IMR-90 (cell line): ENCODE measurements at regions not wholly inside any gene's neighbourhood (a gene's known extent, or its start where the extent isn't known, plus 50 kb on each side); places are given as distances from the start of the nearest gene placed in this dataset.

Experiments
- ATAC-seq: fragments of 200-7000 bp; cut with Tn5 transposase; 2 replicates; pipeline ENCODE4 v1.9.1; 2020; ENCODE audit warnings: low read depth, mild to moderate bottlenecking, moderate library complexity
- BruUV-seq: library from RNA; stranded (reverse); fragments of 400-500 nt; replicated peaks from 2 replicates; lab custom pipeline; 2021; lab: Mats Ljungman, UMichigan
- CTCF ChIA-PET: fragments of 300-600 bp; formaldehyde crosslinking; extraction: SDS; loops from one replicate; lab custom pipeline; 2021; ENCODE audit warnings: antibody characterized with exemption; lab: Yijun Ruan, JAX
- POLR2A ChIA-PET: fragments of 300-600 bp; sonication (Branson Sonifier 250); formaldehyde crosslinking; loops from one replicate; lab custom pipeline; 2022; ENCODE audit warnings: antibody characterized with exemption; ENCODE audit not compliant: unreplicated experiment; lab: Charles Lee
- DNase-seq: peaks from one replicate; pipeline ENCODE4 v3.0.0; 2013
- H2AFZ ChIP-seq: replicated peaks from 2 replicates; pipeline ENCODE3; 2013; ENCODE audit warnings: low read length, mild to moderate bottlenecking; ENCODE audit not compliant: poor library complexity
- H2AK5ac ChIP-seq: 2 replicates; pipeline ENCODE4 v1.6.1; 2013; ENCODE audit warnings: low read depth, low read length, inconsistent platforms
- H2AK9ac ChIP-seq: replicated peaks from 2 replicates; pipeline ENCODE3; 2013; ENCODE audit warnings: mild to moderate bottlenecking, low read depth, low read length, moderate library complexity; ENCODE audit not compliant: poor library complexity
- H2BK120ac ChIP-seq: 2 replicates; pipeline ENCODE4 v1.6.1; 2013; ENCODE audit warnings: low read depth, low read length, inconsistent platforms
- H2BK15ac ChIP-seq: 3 replicates; pipeline ENCODE4 v1.6.1; 2013; ENCODE audit warnings: low read depth, low read length, inconsistent platforms
- H2BK20ac ChIP-seq: 2 replicates; pipeline ENCODE4 v1.6.1; 2013; ENCODE audit warnings: low read depth, mild to moderate bottlenecking, inconsistent platforms, low read length, moderate library complexity
- H2BK5ac ChIP-seq: 2 replicates; pipeline ENCODE4 v1.6.1; 2013; ENCODE audit warnings: mild to moderate bottlenecking, low read depth, low read length, inconsistent platforms; ENCODE audit not compliant: poor library complexity, severe bottlenecking
- H3K14ac ChIP-seq: replicated peaks from 2 replicates; pipeline ENCODE4 v1.6.1; 2013; ENCODE audit warnings: low read depth, low read length, inconsistent platforms
- H3K18ac ChIP-seq: 2 replicates; pipeline ENCODE4 v1.6.1; 2013; ENCODE audit warnings: low read depth, low read length, control low read depth
- H3K23ac ChIP-seq: 2 replicates; pipeline ENCODE4 v1.6.1; 2013; ENCODE audit warnings: low read depth, low read length, inconsistent platforms
- H3K27ac ChIP-seq: 2 replicates; pipeline ENCODE4 v1.5.1; 2013; ENCODE audit warnings: mild to moderate bottlenecking, control low read depth, low read length; ENCODE audit not compliant: insufficient read depth
- H3K27me3 ChIP-seq: 2 replicates; pipeline ENCODE4 v1.6.1; 2013; ENCODE audit warnings: low read length; ENCODE audit not compliant: control insufficient read depth, insufficient read depth
- H3K36me3 ChIP-seq: 2 replicates; pipeline ENCODE4 v1.6.1; 2013; ENCODE audit warnings: low read length, mixed read lengths; ENCODE audit not compliant: control insufficient read depth, insufficient read depth
- H3K4ac ChIP-seq: 2 replicates; pipeline ENCODE4 v1.6.1; 2013; ENCODE audit warnings: low read depth, low read length, inconsistent platforms
- H3K4me1 ChIP-seq: 2 replicates; pipeline ENCODE4 v1.6.1; 2013; ENCODE audit warnings: low read length, mixed read lengths; ENCODE audit not compliant: control insufficient read depth, insufficient read depth
- H3K4me2 ChIP-seq: 2 replicates; pipeline ENCODE4 v1.6.1; 2013; ENCODE audit warnings: low read depth, mild to moderate bottlenecking, control low read depth, low read length, moderate library complexity
- H3K4me3 ChIP-seq: 2 replicates; pipeline ENCODE4 v1.5.1; 2013; ENCODE audit warnings: low read depth, mild to moderate bottlenecking, control low read depth, low read length, moderate library complexity; ENCODE audit not compliant: insufficient read depth
- H3K56ac ChIP-seq: 2 replicates; pipeline ENCODE4 v1.6.1; 2013; ENCODE audit warnings: low read length, inconsistent platforms; ENCODE audit not compliant: insufficient read depth; ENCODE audit errors: extremely low read depth
- H3K79me1 ChIP-seq, 2 experiments: 2 replicates each; pipeline ENCODE4 v1.6.1; 2013; ENCODE audit warnings: low read length in 2 of 2, inconsistent platforms in 1 of 2, low read depth in 1 of 2
- H3K9ac ChIP-seq: 2 replicates; pipeline ENCODE4 v1.6.1; 2013; ENCODE audit warnings: low read depth, low read length, control low read depth
- H3K9me1 ChIP-seq: 2 replicates; pipeline ENCODE4 v1.6.1; 2013; ENCODE audit warnings: low read length, inconsistent platforms; ENCODE audit not compliant: insufficient read depth
- H3K9me3 ChIP-seq: 2 replicates; pipeline ENCODE4 v1.6.1; 2013; ENCODE audit warnings: low read length; ENCODE audit not compliant: control insufficient read depth, insufficient read depth
- H4K20me1 ChIP-seq: 2 replicates; pipeline ENCODE4 v1.6.1; 2013; ENCODE audit warnings: low read length, inconsistent platforms; ENCODE audit not compliant: insufficient read depth
- H4K5ac ChIP-seq: 2 replicates; pipeline ENCODE4 v1.6.1; 2013; ENCODE audit warnings: mild to moderate bottlenecking, low read depth, low read length, control low read depth
- H4K8ac ChIP-seq, 2 experiments: 2 replicates each; pipeline ENCODE4 v1.6.1; 2013; ENCODE audit warnings: low read depth in 2 of 2, low read length in 2 of 2, control low read depth in 1 of 2, inconsistent platforms in 1 of 2
- H4K91ac ChIP-seq: 2 replicates; pipeline ENCODE4 v1.6.1; 2013; ENCODE audit warnings: low read depth, low read length, inconsistent platforms; ENCODE audit not compliant: insufficient read depth
- BHLHE40 ChIP-seq: fragments of 150-350 bp; IDR thresholded peaks from 2 replicates; pipeline ENCODE4 v1.6.1; 2016; ENCODE audit warnings: mild to moderate bottlenecking, low read depth, low read length
- CEBPB ChIP-seq: IDR thresholded peaks from 2 replicates; pipeline ENCODE4 v1.6.1; 2012; ENCODE audit warnings: low read depth, low read length, improper control_type of control experiment
- CHD1 ChIP-seq: IDR thresholded peaks from 2 replicates; pipeline ENCODE4 v1.6.1; 2012; ENCODE audit warnings: low read depth, low read length, improper control_type of control experiment
- CTCF ChIP-seq: conservative IDR thresholded peaks from 2 replicates; pipeline ENCODE4 v1.5.1; 2012; ENCODE audit warnings: mild to moderate bottlenecking, low read depth, low read length, improper control_type of control experiment
- ELK1 ChIP-seq: fragments of 150-350 bp; IDR thresholded peaks from 2 replicates; pipeline ENCODE4 v1.6.1; 2016; ENCODE audit warnings: low read depth, mild to moderate bottlenecking, low read length, moderate library complexity, borderline replicate concordance
- FOS ChIP-seq: fragments of 150-350 bp; IDR thresholded peaks from 2 replicates; pipeline ENCODE4 v1.6.1; 2016; ENCODE audit warnings: low read depth, low read length
- MAFK ChIP-seq: IDR thresholded peaks from 2 replicates; pipeline ENCODE4 v1.6.1; 2012; ENCODE audit warnings: low read depth, low read length, improper control_type of control experiment
- MAZ ChIP-seq: IDR thresholded peaks from 2 replicates; pipeline ENCODE4 v1.6.1; 2012; ENCODE audit warnings: low read depth, mild to moderate bottlenecking, low read length, improper control_type of control experiment, moderate library complexity, borderline replicate concordance
- MXI1 ChIP-seq: IDR thresholded peaks from 2 replicates; pipeline ENCODE4 v1.6.1; 2012; ENCODE audit warnings: low read depth, mild to moderate bottlenecking, low read length, moderate library complexity, borderline replicate concordance
- NFE2L2 ChIP-seq: fragments of 150-350 bp; IDR thresholded peaks from 2 replicates; pipeline ENCODE4 v1.6.1; 2016; ENCODE audit warnings: low read depth, mild to moderate bottlenecking, low read length
- POLR2A ChIP-seq: IDR thresholded peaks from 2 replicates; pipeline ENCODE4 v1.6.1; 2012; ENCODE audit warnings: mild to moderate bottlenecking, low read depth, low read length
- RAD21 ChIP-seq: IDR thresholded peaks from 2 replicates; pipeline ENCODE4 v1.6.1; 2012; ENCODE audit warnings: low read length, improper control_type of control experiment
- RCOR1 ChIP-seq: IDR thresholded peaks from 2 replicates; pipeline ENCODE4 v1.6.1; 2012; ENCODE audit warnings: mild to moderate bottlenecking, low read length, improper control_type of control experiment; ENCODE audit not compliant: insufficient replicate concordance
- RFX5 ChIP-seq: IDR thresholded peaks from 2 replicates; pipeline ENCODE4 v1.8.0; 2012; ENCODE audit warnings: low read depth, mild to moderate bottlenecking, low read length, moderate library complexity
- SMC3 ChIP-seq: fragments of 150-350 bp; IDR thresholded peaks from 2 replicates; pipeline ENCODE4 v1.6.1; 2016; ENCODE audit warnings: low read depth, mild to moderate bottlenecking, antibody characterized with exemption, low read length, moderate library complexity
- USF2 ChIP-seq: fragments of 150-350 bp; IDR thresholded peaks from 2 replicates; pipeline ENCODE4 v1.6.1; 2017; ENCODE audit warnings: mild to moderate bottlenecking, antibody characterized with exemption, low read length, low read depth
- WGBS, 2 experiments: methylation state at CpG; one replicate each; pipeline versions ENCODE4 v1.1.5 to v1.1.7; 2013; ENCODE audit warnings: missing lambda C conversion rate in 2 of 2; ENCODE audit not compliant: insufficient read length in 1 of 2; ENCODE audit errors: extremely low coverage in 2 of 2; 5-methylcytosine and 5-hydroxymethylcytosine counted together
- dilution Hi-C: fragments of 300-500 bp; cut with HindIII; formaldehyde crosslinking; loops from one replicate; pipeline ENCODE4 v1.14.3; 2018; ENCODE audit warnings: low sequenced_read_pairs; ENCODE audit not compliant: unreplicated experiment
- in situ Hi-C: fragments of 300-500 bp; cut with MboI; formaldehyde crosslinking; loops from 3 replicates; pipeline ENCODE4 v1.14.3; 2019; ENCODE audit warnings: low sequenced_read_pairs, inconsistent platforms, mixed read lengths
- intact Hi-C: fragments of 100-400 bp; cut with micrococcal nuclease; formaldehyde crosslinking; loops from 2 replicates; pipeline ENCODE4 v1.10.0; 2022

- Histone ChIP-seq H3K9me3 (no peaks in the 10 kb centered on the region), H3K23ac (no peak overlapping the region), H2AK9ac (no peak overlapping the region), H3K79me1 (no peaks in the 10 kb centered on the region), H2BK20ac (no peak overlapping the region), H3K14ac (no peak overlapping the region), H3K56ac (no peak overlapping the region), H3K4ac (no peak overlapping the region), H4K91ac (no peak overlapping the region), H2AFZ (no peak overlapping the region), H3K27ac (no peak overlapping the region), H4K8ac (no peak overlapping the region), H3K9me1 (no peaks in the 10 kb centered on the region), H2BK120ac (no peak overlapping the region), H2BK5ac (no peak overlapping the region), H3K9ac (no peak overlapping the region), H3K4me1 (no peaks in the 10 kb centered on the region), H3K27me3 (no peaks in the 10 kb centered on the region), H4K5ac (no peak overlapping the region), H3K4me3 (no peak overlapping the region), H4K20me1 (no peaks in the 10 kb centered on the region), H3K36me3 (no peaks in the 10 kb centered on the region), H3K4me2 (no peak overlapping the region), H3K18ac (no peak overlapping the region), H2BK15ac (no peak overlapping the region), H2AK5ac (no peak overlapping the region)
- TF ChIP-seq SMC3 (no peak), MAFK (no peak), ELK1 (no peak), BHLHE40 (no peak), RFX5 (no peak), CTCF (no peak), CHD1 (no peak), RAD21 (no peak), FOS (no peak), RCOR1 (no peak), MAZ (no peak), POLR2A (no peak), MXI1 (no peak), USF2 (no peak), NFE2L2 (no peak), CEBPB (no peak)
- POLR2A ChIA-PET = no interaction called here
- ATAC-seq (no peak), DNase-seq (no peak)
- in situ Hi-C loops = loop anchor here (10.0 kb wide), 1 partner anchor 55 kb away; no protein-coding TSS in a partner anchor
- 18% methylated on average over 1 of the region's 3 CpGs; no CpG with 5 or more reads in 1 of the 2 experiments for WGBS, 2 experiments
- dilution Hi-C loops = no loop called here
- CTCF ChIA-PET = no interaction called here
- no TSS peak for BruUV-seq
- intact Hi-C loops = no loop called here
These were observed 87.0 kb upstream of the ATP1B1 start for GRCh38 chr1:169019419-169020058.
